ENCODE measurements at regions not wholly inside any gene's neighbourhood (a gene's known extent, or its start where the extent isn't known, plus 50 kb on each side); places are given as distances from the start of the nearest gene placed in this dataset.

- TF ChIP-seq CTCF (optimal IDR thresholded peaks at IDR 0.05 in 1 of 3, IDR thresholded peaks at IDR 0.05 in 1 of 3, conservative IDR thresholded peaks at IDR 0.05 in 1 of 3; ENCODE audit: extremely low read depth in 1 of 3, insufficient read depth in 2 of 3, low read length in 3 of 3) (no peak), EZH2 (IDR thresholded peaks at IDR 0.05; ENCODE audit: low read length) (no peak)
Observed at GRCh38 chr6:120771019-120771418, 563.3 kb downstream of the TBC1D32 start.

Measured in keratinocyte (primary cell).